Mammary epithelial cell (primary cell): ENCODE measurements at regions not wholly inside any gene's neighbourhood (a gene's known extent, or its start where the extent isn't known, plus 50 kb on each side); places are given as distances from the start of the nearest gene placed in this dataset.

Experiments
- CTCF ChIP-seq, 2 donors: IDR thresholded peaks in 1 of 2; conservative IDR thresholded peaks in 1 of 2; 2 replicates each; pipeline ENCODE4 v1.5.1; 2011 to 2012; ENCODE audit warnings: inconsistent platforms in 2 of 2, low read length in 2 of 2, mild to moderate bottlenecking in 2 of 2, control low read depth in 1 of 2, low read depth in 1 of 2; ENCODE audit not compliant: insufficient read depth in 1 of 2; ENCODE audit errors: extremely low read depth in 1 of 2
- EZH2 ChIP-seq: IDR thresholded peaks from 2 replicates; pipeline ENCODE4 v1.6.1; 2012; ENCODE audit warnings: low read length, inconsistent platforms, borderline replicate concordance

GRCh38 chr2:121836611-121837010 lies 81.2 kb downstream of the TSN start:
- TF ChIP-seq CTCF (conservative IDR thresholded peaks at IDR 0.05 in 1 of 2, IDR thresholded peaks at IDR 0.05 in 1 of 2; ENCODE audit: extremely low read depth in 1 of 2, insufficient read depth in 1 of 2, low read depth in 1 of 2, low read length in 2 of 2) (no peak), EZH2 (no peak)
